Esophagus squamous epithelium (tissue), 5 donors: ENCODE measurements at regions not wholly inside any gene's neighbourhood (a gene's known extent, or its start where the extent isn't known, plus 50 kb on each side); places are given as distances from the start of the nearest gene placed in this dataset.

Experiments used
- DNase-seq: peaks from one replicate; lab custom pipeline; 2025; lab: John Stamatoyannopoulos, UW
- H3K27ac ChIP-seq, 4 donors: fragments of 200-600 bp; sonication (generic); one replicate each; pipeline ENCODE4 v1.5.1; 2016 to 2019; ENCODE audit warnings: mild to moderate bottlenecking in 1 of 4
- H3K27me3 ChIP-seq, 4 donors: fragments of 200-600 bp; sonication (generic); 1 replicate in 3 of 4; 2 replicates in 1 of 4; pipeline versions ENCODE4 v1.5.1 to v1.6.0; 2017 to 2021; ENCODE audit warnings: antibody characterized with exemption in 1 of 4
- H3K36me3 ChIP-seq, 3 donors: fragments of 200-600 bp; sonication (generic); one replicate each; pipeline ENCODE4 v1.5.1; 2016 to 2019
- H3K4me1 ChIP-seq, 3 donors: fragments of 200-600 bp; sonication (generic); one replicate each; pipeline ENCODE4 v1.5.1; 2017 to 2019
- H3K4me3 ChIP-seq, 4 donors: fragments of 200-600 bp; sonication (generic); 1 replicate in 3 of 4; 2 replicates in 1 of 4; pipeline ENCODE4 v1.5.1; 2016 to 2019; ENCODE audit warnings: mild to moderate bottlenecking in 2 of 4, moderate library complexity in 1 of 4
- H3K9me3 ChIP-seq, 3 donors: fragments of 200-600 bp; sonication (generic); one replicate each; pipeline ENCODE4 v1.5.1; 2016 to 2019
- CTCF ChIP-seq, 6 experiments: fragments of 450-650 bp in 4 of 6; fragments of 200-600 bp in 2 of 6; sonication (generic) in 2 of 6; IDR thresholded peaks; one replicate each; pipeline ENCODE4 v1.5.1; 2016 to 2019; ENCODE audit warnings: antibody characterized with exemption in 6 of 6, mild to moderate bottlenecking in 4 of 6, moderate library complexity in 4 of 6
- POLR2A ChIP-seq, 4 donors: fragments of 450-650 bp; IDR thresholded peaks; one replicate each; pipeline ENCODE4 v1.6.1; 2017; ENCODE audit warnings: antibody characterized with exemption in 4 of 4, mild to moderate bottlenecking in 4 of 4, moderate library complexity in 3 of 4
- WGBS, 2 donors: methylation state at CpG; one replicate each; pipeline ENCODE4 v1.1.5; 2018; 5-methylcytosine and 5-hydroxymethylcytosine counted together
- intact Hi-C: fragments of 100-400 bp; cut with DNase I; formaldehyde crosslinking; loops from one replicate; pipeline ENCODE4 v1.15.0; 2022
- donor health status: DM: yes; HTN: yes; CAD: no.

GRCh38 chr13:30103161-30103840 lies 204.1 kb downstream of the KATNAL1 start:
- intact Hi-C loops, result no loop called here
- 61 to 68% methylated on average over 4 to 5 of the region's 5 CpGs for WGBS, 2 donors

GRCh38 chr13:30100226-30100625 lies 207.1 kb downstream of the KATNAL1 start:
- no peak overlapping the region for H3K27ac ChIP-seq
- H3K9me3 ChIP-seq, result no peaks in the 10 kb centered on the region
- no peaks in the 10 kb centered on the region for H3K4me1 ChIP-seq
- H3K36me3 ChIP-seq, result no peaks in the 10 kb centered on the region
- TF ChIP-seq POLR2A (IDR thresholded peaks at IDR 0.05) (no peak), CTCF (IDR thresholded peaks at IDR 0.05) (no peak)
- no peaks in the 10 kb centered on the region for H3K27me3 ChIP-seq
- intact Hi-C loops, result no loop called here
- H3K4me3 ChIP-seq, result no peak overlapping the region
- DNase-seq, result no peak
- WGBS, 2 donors, result 82 to 95% methylated on average over 4 of the region's 4 CpGs

More at GRCh38 chr13:30103161-30103840, 204.1 kb downstream of the KATNAL1 start:
- H3K4me3 ChIP-seq, result no peak overlapping the region
- TF ChIP-seq CTCF (IDR thresholded peaks at IDR 0.05), result no peak
- TF ChIP-seq POLR2A (IDR thresholded peaks at IDR 0.05), result no peak
- no peaks in the 10 kb centered on the region for H3K9me3 ChIP-seq
- DNase-seq, result no peak
- peaks cover 0 to 1% (median 1%) of the 10 kb centered on the region in 3 donors for H3K4me1 ChIP-seq
- H3K36me3 ChIP-seq, result no peaks in the 10 kb centered on the region
- H3K27me3 ChIP-seq, result no peaks in the 10 kb centered on the region
- no peak overlapping the region for H3K27ac ChIP-seq

- Histone ChIP-seq H3K27me3 (no peaks in the 10 kb centered on the region), H3K36me3 (no peaks in the 10 kb centered on the region), H3K4me1 (no peaks in the 10 kb centered on the region), H3K27ac (no peak overlapping the region), H3K9me3 (no peaks in the 10 kb centered on the region), H3K4me3 (no peak overlapping the region)
- no peak for DNase-seq
- 74 to 87% methylated on average over 4 to 5 of the region's 5 CpGs for WGBS, 2 donors
- intact Hi-C loops, result no loop called here
- no peak for TF ChIP-seq POLR2A (IDR thresholded peaks at IDR 0.05)
- TF ChIP-seq CTCF (IDR thresholded peaks at IDR 0.05), result no peak
These were observed 209.7 kb downstream of the KATNAL1 start for GRCh38 chr13:30097701-30098100.

GRCh38 chr13:30097089-30097488 lies 210.3 kb downstream of the KATNAL1 start:
- no peaks in the 10 kb centered on the region for H3K27me3 ChIP-seq
- intact Hi-C loops, result no loop called here
- TF ChIP-seq POLR2A (IDR thresholded peaks at IDR 0.05), result no peak
- TF ChIP-seq CTCF (IDR thresholded peaks at IDR 0.05), result no peak
- H3K36me3 ChIP-seq, result no peaks in the 10 kb centered on the region
- H3K4me3 ChIP-seq, result no peak overlapping the region
- no peak overlapping the region for H3K27ac ChIP-seq
- DNase-seq, result no peak
- no peaks in the 10 kb centered on the region for H3K4me1 ChIP-seq
- 86 to 89% methylated on average over 5 of the region's 5 CpGs for WGBS, 2 donors
- no peaks in the 10 kb centered on the region for H3K9me3 ChIP-seq

GRCh38 chr13:30094015-30094414 lies 213.3 kb downstream of the KATNAL1 start:
- intact Hi-C loops, result no loop called here
- no peaks in the 10 kb centered on the region for H3K36me3 ChIP-seq
- no peaks in the 10 kb centered on the region for H3K9me3 ChIP-seq
- H3K27me3 ChIP-seq, result no peaks in the 10 kb centered on the region
- no peak for DNase-seq
- TF ChIP-seq CTCF (IDR thresholded peaks at IDR 0.05), result no peak
- TF ChIP-seq POLR2A (IDR thresholded peaks at IDR 0.05), result no peak
- no peaks in the 10 kb centered on the region for H3K4me1 ChIP-seq
- H3K27ac ChIP-seq, result no peak overlapping the region
- 71 to 97% methylated on average over 4 to 5 of the region's 5 CpGs for WGBS, 2 donors
- no peak overlapping the region for H3K4me3 ChIP-seq
